ENCODE measurements at regions not wholly inside any gene's neighbourhood (a gene's known extent, or its start where the extent isn't known, plus 50 kb on each side); places are given as distances from the start of the nearest gene placed in this dataset.

DNA sequence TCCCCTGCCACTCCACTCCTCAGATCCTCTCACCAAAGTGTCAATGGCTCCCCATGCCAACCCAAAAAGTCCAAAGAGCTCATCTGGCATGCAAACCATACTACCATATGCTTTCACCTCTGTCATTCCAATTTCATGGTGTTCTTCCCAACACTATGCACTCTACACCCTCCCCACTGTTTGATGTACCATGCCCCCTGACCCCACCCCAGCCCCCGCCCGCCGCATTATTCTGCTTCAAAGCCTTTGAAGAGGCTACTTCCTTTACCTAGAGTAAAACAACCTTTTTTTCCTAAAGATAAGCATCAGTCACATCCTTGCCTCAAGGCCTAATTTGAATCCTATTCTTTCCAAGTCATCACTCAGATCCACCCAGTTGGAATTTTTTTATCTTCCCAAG, 226.3 kb downstream of the DEPDC1B start (continued):
- TF ChIP-seq, protein P1, sequence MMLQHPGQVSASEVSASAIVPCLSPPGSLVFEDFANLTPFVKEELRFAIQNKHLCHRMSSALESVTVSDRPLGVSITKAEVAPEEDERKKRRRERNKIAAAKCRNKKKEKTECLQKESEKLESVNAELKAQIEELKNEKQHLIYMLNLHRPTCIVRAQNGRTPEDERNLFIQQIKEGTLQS (CRISPR knock-in tag; IDR thresholded peaks at IDR 0.05) = no peak
- TF ChIP-seq ZNF18 (CRISPR knock-in tag; IDR thresholded peaks at IDR 0.05; ENCODE audit: insufficient replicate concordance) (no peak), ZNF441 (CRISPR knock-in tag; IDR thresholded peaks at IDR 0.05; ENCODE audit: borderline replicate concordance) (no peak), SIX4 (CRISPR knock-in tag; IDR thresholded peaks at IDR 0.05) (0 out of 2 replicates have a peak, but pooled peaks have one; percentile 16), RFX1 (IDR thresholded peaks at IDR 0.05) (no peak), ZNF839 (CRISPR knock-in tag; IDR thresholded peaks at IDR 0.05; ENCODE audit: borderline replicate concordance) (no peak), MATR3 (CRISPR knock-in tag; IDR thresholded peaks at IDR 0.05) (no peak), ZNF124 (CRISPR knock-in tag; IDR thresholded peaks at IDR 0.05) (no peak), THAP11 (CRISPR knock-in tag; IDR thresholded peaks at IDR 0.05) (no peak), MAF1 (CRISPR knock-in tag; IDR thresholded peaks at IDR 0.05; ENCODE audit: borderline replicate concordance) (no peak), THYN1 (CRISPR knock-in tag; IDR thresholded peaks at IDR 0.05; ENCODE audit: borderline replicate concordance, low read depth) (no peak), ZNF567 (CRISPR knock-in tag; IDR thresholded peaks at IDR 0.05; ENCODE audit: borderline replicate concordance) (no peak), ZNF431 (CRISPR knock-in tag; IDR thresholded peaks at IDR 0.05; ENCODE audit: borderline replicate concordance, low read depth) (no peak), ZNF724P (CRISPR knock-in tag; IDR thresholded peaks at IDR 0.05; ENCODE audit: borderline replicate concordance) (no peak), PCBP2 (optimal IDR thresholded peaks at IDR 0.05; ENCODE audit: low read depth, low read length, poor library complexity, severe bottlenecking) (no peak), HNF4A (CRISPR knock-in tag; IDR thresholded peaks at IDR 0.05) (peak; percentile 77), ELF1 (CRISPR knock-in tag; IDR thresholded peaks at IDR 0.05) (no peak), CHCHD3 (CRISPR knock-in tag; IDR thresholded peaks at IDR 0.05) (no peak), HOXD1 (CRISPR knock-in tag; IDR thresholded peaks at IDR 0.05) (no peak), KMT2B (CRISPR knock-in tag; IDR thresholded peaks at IDR 0.05) (no peak), TAF1 (CRISPR knock-in tag; IDR thresholded peaks at IDR 0.05) (no peak)
- TF ChIP-seq, protein P2, sequence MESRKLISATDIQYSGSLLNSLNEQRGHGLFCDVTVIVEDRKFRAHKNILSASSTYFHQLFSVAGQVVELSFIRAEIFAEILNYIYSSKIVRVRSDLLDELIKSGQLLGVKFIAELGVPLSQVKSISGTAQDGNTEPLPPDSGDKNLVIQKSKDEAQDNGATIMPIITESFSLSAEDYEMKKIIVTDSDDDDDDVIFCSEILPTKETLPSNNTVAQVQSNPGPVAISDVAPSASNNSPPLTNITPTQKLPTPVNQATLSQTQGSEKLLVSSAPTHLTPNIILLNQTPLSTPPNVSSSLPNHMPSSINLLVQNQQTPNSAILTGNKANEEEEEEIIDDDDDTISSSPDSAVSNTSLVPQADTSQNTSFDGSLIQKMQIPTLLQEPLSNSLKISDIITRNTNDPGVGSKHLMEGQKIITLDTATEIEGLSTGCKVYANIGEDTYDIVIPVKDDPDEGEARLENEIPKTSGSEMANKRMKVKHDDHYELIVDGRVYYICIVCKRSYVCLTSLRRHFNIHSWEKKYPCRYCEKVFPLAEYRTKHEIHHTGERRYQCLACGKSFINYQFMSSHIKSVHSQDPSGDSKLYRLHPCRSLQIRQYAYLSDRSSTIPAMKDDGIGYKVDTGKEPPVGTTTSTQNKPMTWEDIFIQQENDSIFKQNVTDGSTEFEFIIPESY (CRISPR knock-in tag; IDR thresholded peaks at IDR 0.05) = no peak
- TF ChIP-seq, protein P3, sequence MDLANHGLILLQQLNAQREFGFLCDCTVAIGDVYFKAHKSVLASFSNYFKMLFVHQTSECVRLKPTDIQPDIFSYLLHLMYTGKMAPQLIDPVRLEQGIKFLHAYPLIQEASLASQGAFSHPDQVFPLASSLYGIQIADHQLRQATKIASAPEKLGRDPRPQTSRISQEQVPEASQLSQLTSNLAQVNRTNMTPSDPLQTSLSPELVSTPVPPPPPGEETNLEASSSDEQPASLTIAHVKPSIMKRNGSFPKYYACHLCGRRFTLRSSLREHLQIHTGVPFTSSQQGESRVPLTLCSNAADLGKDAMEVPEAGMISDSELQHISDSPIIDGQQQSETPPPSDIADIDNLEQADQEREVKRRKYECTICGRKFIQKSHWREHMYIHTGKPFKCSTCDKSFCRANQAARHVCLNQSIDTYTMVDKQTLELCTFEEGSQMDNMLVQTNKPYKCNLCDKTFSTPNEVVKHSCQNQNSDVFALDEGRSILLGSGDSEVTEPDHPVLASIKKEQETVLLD (CRISPR knock-in tag; IDR thresholded peaks at IDR 0.05; ENCODE audit: low read depth) = no peak
- TF ChIP-seq, protein P4, sequence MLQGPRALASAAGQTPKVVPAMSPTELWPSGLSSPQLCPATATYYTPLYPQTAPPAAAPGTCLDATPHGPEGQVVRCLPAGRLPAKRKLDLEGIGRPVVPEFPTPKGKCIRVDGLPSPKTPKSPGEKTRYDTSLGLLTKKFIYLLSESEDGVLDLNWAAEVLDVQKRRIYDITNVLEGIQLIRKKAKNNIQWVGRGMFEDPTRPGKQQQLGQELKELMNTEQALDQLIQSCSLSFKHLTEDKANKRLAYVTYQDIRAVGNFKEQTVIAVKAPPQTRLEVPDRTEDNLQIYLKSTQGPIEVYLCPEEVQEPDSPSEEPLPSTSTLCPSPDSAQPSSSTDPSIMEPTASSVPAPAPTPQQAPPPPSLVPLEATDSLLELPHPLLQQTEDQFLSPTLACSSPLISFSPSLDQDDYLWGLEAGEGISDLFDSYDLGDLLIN (CRISPR knock-in tag; IDR thresholded peaks at IDR 0.05; ENCODE audit: borderline replicate concordance) = no peak
